DND-41 (cell line): ENCODE measurements at regions not wholly inside any gene's neighbourhood (a gene's known extent, or its start where the extent isn't known, plus 50 kb on each side); places are given as distances from the start of the nearest gene placed in this dataset.

ENCODE experiments used
- ATAC-seq: fragments of 200-7000 bp; cut with Tn5 transposase; 3 replicates; pipeline ENCODE4 v1.9.1; 2021; ENCODE audit warnings: low read depth; ENCODE audit not compliant: insufficient read depth
- DNase-seq: peaks from one replicate; pipeline ENCODE4 v3.0.0-alpha.2; 2020
- H2AFZ ChIP-seq: 2 replicates; pipeline ENCODE4 v1.6.0; 2012; ENCODE audit warnings: low read depth, low read length
- H3K27ac ChIP-seq: 2 replicates; pipeline ENCODE4 v1.5.1; 2012; ENCODE audit warnings: low read length, inconsistent platforms
- H3K27me3 ChIP-seq: fragments of 200-600 bp; sonication (generic); 2 replicates; pipeline ENCODE4 v1.6.0; 2012; ENCODE audit warnings: low read length, mild to moderate bottlenecking, inconsistent platforms; ENCODE audit not compliant: insufficient read depth, poor library complexity
- H3K36me3 ChIP-seq: 2 replicates; pipeline ENCODE4 v1.5.1; 2012; ENCODE audit warnings: low read length, inconsistent platforms; ENCODE audit not compliant: insufficient read depth
- H3K4me1 ChIP-seq: 2 replicates; pipeline ENCODE4 v1.5.1; 2012; ENCODE audit warnings: mild to moderate bottlenecking, low read length; ENCODE audit not compliant: insufficient read depth
- H3K4me2 ChIP-seq: 2 replicates; pipeline ENCODE4 v1.6.0; 2012; ENCODE audit warnings: mild to moderate bottlenecking, moderate library complexity, low read length, inconsistent platforms; ENCODE audit not compliant: insufficient read depth
- H3K4me3 ChIP-seq, 2 experiments: fragments of 200-600 bp in 1 of 2; shearing (Covaris generic) in 1 of 2; 2 replicates each; pipeline ENCODE4 v1.5.1; 2012 to 2016; ENCODE audit warnings: inconsistent platforms in 2 of 2, low read length in 2 of 2, mild to moderate bottlenecking in 2 of 2, low read depth in 1 of 2, moderate library complexity in 1 of 2
- H3K79me2 ChIP-seq: 2 replicates; pipeline ENCODE4 v1.6.0; 2012; ENCODE audit warnings: low read length, inconsistent platforms; ENCODE audit not compliant: insufficient read depth
- H3K9ac ChIP-seq: 2 replicates; pipeline ENCODE4 v1.6.0; 2012; ENCODE audit warnings: low read depth, mild to moderate bottlenecking, inconsistent platforms, low read length, moderate library complexity
- H3K9me3 ChIP-seq: 2 replicates; pipeline ENCODE4 v1.5.1; 2012; ENCODE audit warnings: low read length, moderate library complexity, mild to moderate bottlenecking, inconsistent platforms; ENCODE audit not compliant: insufficient read depth, severe bottlenecking
- H4K20me1 ChIP-seq: 2 replicates; pipeline ENCODE4 v1.6.0; 2012; ENCODE audit warnings: low read length; ENCODE audit not compliant: insufficient read depth
- CTCF ChIP-seq: IDR thresholded peaks from 2 replicates; pipeline ENCODE4 v1.5.1; 2012; ENCODE audit warnings: borderline replicate concordance, low read length, moderate library complexity, mild to moderate bottlenecking; ENCODE audit not compliant: poor library complexity, severe bottlenecking; ENCODE audit errors: extremely low read depth
- EZH2 ChIP-seq: IDR thresholded peaks from 3 replicates; pipeline ENCODE4 v1.6.1; 2012; ENCODE audit warnings: borderline replicate concordance, low read depth, mild to moderate bottlenecking, moderate library complexity, low read length, inconsistent platforms; ENCODE audit not compliant: severe bottlenecking

- H3K4me2 ChIP-seq: peak overlapping the region; percentile 98
- H3K79me2 ChIP-seq: no peaks in the 10 kb centered on the region
- H2AFZ ChIP-seq: no peak overlapping the region; the same call in 1 of the 2 replicates
- TF ChIP-seq EZH2 (no peak), CTCF (peak; percentile 1)
- peaks cover 32% of the 10 kb centered on the region for H3K4me1 ChIP-seq
- peak overlapping the region; percentile 23; the same call in 1 of the 2 replicates for H3K27ac ChIP-seq
- no peaks in the 10 kb centered on the region for H4K20me1 ChIP-seq
- H3K4me3 ChIP-seq: peak overlapping the region in 1 of 2 experiments; percentile 68; a peak in 2 of 4 replicates
- no peaks in the 10 kb centered on the region for H3K9me3 ChIP-seq
- H3K36me3 ChIP-seq: no peaks in the 10 kb centered on the region
- DNase-seq (no peak), ATAC-seq (no peak)
- H3K27me3 ChIP-seq: peaks cover 4% of the 10 kb centered on the region
- peak overlapping the region; percentile 77; the same call in 1 of the 2 replicates for H3K9ac ChIP-seq
Measured at GRCh38 chr7:140231771-140232491, 55.1 kb upstream of the KDM7A start.

GRCh38 chr7:140230861-140231770 is 54.3 kb upstream of the KDM7A start:
- peak overlapping the region; percentile 64 for H2AFZ ChIP-seq
- H3K4me2 ChIP-seq: peak overlapping the region; percentile 98
- peak; percentile 42 for DNase-seq
- peaks cover 32% of the 10 kb centered on the region for H3K4me1 ChIP-seq
- no peak for TF ChIP-seq EZH2
- peak; percentile 9 for TF ChIP-seq CTCF
- peak overlapping the region; percentile 77 for H3K9ac ChIP-seq
- H3K4me3 ChIP-seq: peak overlapping the region; percentile 25 to 68; a peak in 3 of 4 replicates
- no peaks in the 10 kb centered on the region for H3K36me3 ChIP-seq
- ATAC-seq: peak; percentile 41
- no peaks in the 10 kb centered on the region for H3K79me2 ChIP-seq
- H3K27ac ChIP-seq: peak overlapping the region; percentile 46; the same call in 1 of the 2 replicates
- H3K27me3 ChIP-seq: peaks cover 4% of the 10 kb centered on the region
- H4K20me1 ChIP-seq: no peaks in the 10 kb centered on the region
- no peaks in the 10 kb centered on the region for H3K9me3 ChIP-seq

- Histone ChIP-seq H3K79me2 (no peaks in the 10 kb centered on the region), H3K27ac (peak overlapping the region; percentile 76), H3K9me3 (no peaks in the 10 kb centered on the region), H3K4me2 (peak overlapping the region; percentile 98), H3K9ac (peak overlapping the region; percentile 77), H3K36me3 (no peaks in the 10 kb centered on the region), H3K27me3 (peaks cover 4% of the 10 kb centered on the region), H2AFZ (peak overlapping the region; percentile 64), H4K20me1 (no peaks in the 10 kb centered on the region), H3K4me3 (peak overlapping the region; percentile 25 to 68; a peak in 3 of 4 replicates), H3K4me1 (peaks cover 32% of the 10 kb centered on the region)
- TF ChIP-seq CTCF (no peak), EZH2 (no peak)
- DNase-seq: peak; percentile 71
- peak; percentile 75 for ATAC-seq
Measured at GRCh38 chr7:140230516-140230860, 53.7 kb upstream of the KDM7A start.
